Adrenal gland (tissue), 5 donors: ENCODE measurements at regions not wholly inside any gene's neighbourhood (a gene's known extent, or its start where the extent isn't known, plus 50 kb on each side); places are given as distances from the start of the nearest gene placed in this dataset.

Source experiments
- CTCF ChIP-seq, 6 experiments: fragments of 450-650 bp in 4 of 6; fragments of 200-600 bp in 2 of 6; sonication (generic) in 1 of 6; IDR thresholded peaks; 1 replicate in 5 of 6; 2 replicates in 1 of 6; pipeline versions ENCODE4 v1.5.1 to v1.8.0; 2016 to 2021; ENCODE audit warnings: antibody characterized with exemption in 6 of 6, mild to moderate bottlenecking in 2 of 6, moderate library complexity in 1 of 6
- POLR2A ChIP-seq, 2 donors: fragments of 450-650 bp; IDR thresholded peaks; one replicate each; pipeline ENCODE4 v1.6.1; 2017; ENCODE audit warnings: antibody characterized with exemption in 2 of 2, mild to moderate bottlenecking in 2 of 2, moderate library complexity in 1 of 2
- donor health status: DM: no; HTN: no; CAD: no.

- TF ChIP-seq CTCF (IDR thresholded peaks at IDR 0.05) (no peak), POLR2A (IDR thresholded peaks at IDR 0.05) (no peak)
Observed at GRCh38 chr3:182562274-182562673, 231.0 kb upstream of the ATP11B start.
